A549 (cell line): ENCODE measurements at regions not wholly inside any gene's neighbourhood (a gene's known extent, or its start where the extent isn't known, plus 50 kb on each side); places are given as distances from the start of the nearest gene placed in this dataset.

ENCODE experiments used
- ATAC-seq, 2 experiments: fragments of 200-7000 bp in 1 of 2; fragments of >200 bp in 1 of 2; cut with Nextera tagmentation in 1 of 2; cut with Tn5 transposase in 1 of 2; 3 replicates each; pipeline versions ENCODE4 v1.8.0 to v1.9.1; 2018 to 2020; ENCODE audit warnings: mild to moderate bottlenecking in 1 of 2, moderate library complexity in 1 of 2
- CTCF ChIA-PET: fragments of 300-600 bp; sonication (Branson Sonifier 250); formaldehyde crosslinking; extraction: SDS; loops from one replicate; lab custom pipeline; 2021; ENCODE audit warnings: antibody characterized with exemption, inconsistent platforms; lab: Yijun Ruan, JAX
- POLR2A ChIA-PET: fragments of 350-600 bp; formaldehyde crosslinking; extraction: SDS; loops from one replicate; lab custom pipeline; 2021; ENCODE audit warnings: antibody characterized with exemption, inconsistent platforms; lab: Yijun Ruan, JAX
- DNase-seq, 2 experiments: peaks; one replicate each; pipeline versions ENCODE4 v3.0.0 to v3.0.0-alpha.2; 2011 to 2016; ENCODE audit warnings: low read depth in 1 of 2, low spot score in 1 of 2
- FAIRE-seq: peaks from 2 replicates; lab custom pipeline; 2011; peaks lifted over from hg19 to GRCh38; lab: Jason Lieb, UNC
- H3K27ac ChIP-seq, 2 experiments: fragments of >200 bp; sonication (Bioruptor Twin); formaldehyde crosslinking; 3 replicates each; pipeline ENCODE4 v1.5.1; 2016 to 2017
- H3K4me1 ChIP-seq: fragments of >200 bp; sonication (Bioruptor Twin); formaldehyde crosslinking; 3 replicates; pipeline ENCODE4 v1.6.1; 2016
- H3K4me2 ChIP-seq: fragments of >200 bp; sonication (Bioruptor Twin); formaldehyde crosslinking; 3 replicates; pipeline ENCODE4 v1.6.1; 2016
- H3K4me3 ChIP-seq: fragments of >200 bp; sonication (Bioruptor Twin); formaldehyde crosslinking; 3 replicates; pipeline ENCODE4 v1.5.1; 2016
- H3K9me3 ChIP-seq: fragments of >200 bp; sonication (Bioruptor Twin); formaldehyde crosslinking; 3 replicates; pipeline ENCODE4 v1.6.1; 2016
- BCL3 ChIP-seq: fragments of >200 bp; sonication (Bioruptor Twin); formaldehyde crosslinking; IDR thresholded peaks from 3 replicates; pipeline ENCODE4 v1.6.1; 2016
- CEBPB ChIP-seq, 2 experiments: fragments of >200 bp in 1 of 2; sonication (Bioruptor Twin) in 1 of 2; formaldehyde crosslinking in 1 of 2; IDR thresholded peaks; 2 replicates each; pipeline ENCODE4 v1.6.1; 2012 to 2016
- CHD2 ChIP-seq: fragments of 150-350 bp; IDR thresholded peaks from 2 replicates; pipeline ENCODE4 v1.6.1; 2014; ENCODE audit warnings: low read length; ENCODE audit not compliant: partially characterized antibody
- EHMT2 ChIP-seq: fragments of 200-600 bp; sonication (generic); IDR thresholded peaks from 2 replicates; pipeline ENCODE4 v1.6.1; 2016; ENCODE audit warnings: antibody characterized with exemption, low read depth, mild to moderate bottlenecking, moderate library complexity
- ELK1 ChIP-seq: fragments of 150-350 bp; IDR thresholded peaks from 2 replicates; pipeline ENCODE4 v1.6.1; 2014; ENCODE audit warnings: low read depth, mild to moderate bottlenecking, low read length
- ESRRA ChIP-seq: fragments of 150-350 bp; IDR thresholded peaks from 2 replicates; pipeline ENCODE4 v1.6.1; 2014; ENCODE audit warnings: mild to moderate bottlenecking, low read length, borderline replicate concordance
- FOSB ChIP-seq: fragments of 250-450 bp; sonication (Bioruptor Pico); IDR thresholded peaks from 2 replicates; pipeline ENCODE4 v1.5.0; 2020; ENCODE audit warnings: mild to moderate bottlenecking, moderate library complexity
- FOXS1 ChIP-seq: fragments of 250-450 bp; sonication (Bioruptor Pico); IDR thresholded peaks from 2 replicates; pipeline ENCODE4 v1.5.0; 2020; ENCODE audit warnings: mild to moderate bottlenecking, moderate library complexity
- HEYL ChIP-seq: fragments of 250-450 bp; sonication (Bioruptor Pico); IDR thresholded peaks from 2 replicates; pipeline ENCODE4 v1.8.0; 2021; ENCODE audit warnings: mild to moderate bottlenecking, moderate library complexity
- HOXA7 ChIP-seq: fragments of 250-450 bp; sonication (Bioruptor Pico); IDR thresholded peaks from 2 replicates; pipeline ENCODE4 v1.5.0; 2020; ENCODE audit warnings: mild to moderate bottlenecking, moderate library complexity
- HOXB13 ChIP-seq: fragments of 250-450 bp; sonication (Bioruptor Pico); IDR thresholded peaks from 2 replicates; pipeline ENCODE4 v1.5.0; 2020; ENCODE audit warnings: low read depth, mild to moderate bottlenecking, moderate library complexity
- HOXB5 ChIP-seq: fragments of 250-450 bp; sonication (Bioruptor Pico); IDR thresholded peaks from 2 replicates; pipeline ENCODE4 v1.5.0; 2020; ENCODE audit warnings: mild to moderate bottlenecking, moderate library complexity
- MAFK ChIP-seq: fragments of 450-650 bp; IDR thresholded peaks from 2 replicates; pipeline ENCODE4 v1.6.1; 2014; ENCODE audit not compliant: partially characterized antibody
- MAZ ChIP-seq: fragments of 150-350 bp; IDR thresholded peaks from 2 replicates; pipeline ENCODE4 v1.6.1; 2014; ENCODE audit warnings: antibody characterized with exemption, low read depth, low read length, borderline replicate concordance
- POLR2A ChIP-seq: IDR thresholded peaks from 2 replicates; pipeline ENCODE4 v1.6.1; 2012; ENCODE audit warnings: mild to moderate bottlenecking, low read length
- RCOR1 ChIP-seq: fragments of 150-350 bp; IDR thresholded peaks from 2 replicates; pipeline ENCODE4 v1.6.1; 2014; ENCODE audit warnings: antibody characterized with exemption, low read length, low read depth
- REST ChIP-seq: fragments of 200-600 bp; sonication (generic); IDR thresholded peaks from 2 replicates; pipeline ENCODE4 v1.6.1; 2016; ENCODE audit warnings: antibody characterized with exemption, mild to moderate bottlenecking, moderate library complexity
- RNF2 ChIP-seq: fragments of 200-600 bp; sonication (generic); IDR thresholded peaks from 2 replicates; pipeline ENCODE4 v1.6.1; 2016; ENCODE audit warnings: low read depth, mild to moderate bottlenecking, antibody characterized with exemption, moderate library complexity, borderline replicate concordance
- TP53 ChIP-seq: fragments of 250-450 bp; sonication (Bioruptor Pico); IDR thresholded peaks from 2 replicates; pipeline ENCODE4 v1.5.0; 2021; ENCODE audit warnings: mild to moderate bottlenecking, moderate library complexity
- WGBS: methylation state at CpG from one replicate; pipeline ENCODE4 v1.1.6; 2017; ENCODE audit errors: missing lambda C conversion rate; 5-methylcytosine and 5-hydroxymethylcytosine counted together

GRCh38 chr4:23456864-23457263 lies 433.0 kb downstream of the PPARGC1A start:
- DNase-seq (no peak), ATAC-seq (no peak), FAIRE-seq (no peak)
- Histone ChIP-seq H3K4me2 (no peak overlapping the region), H3K4me1 (no peaks in the 10 kb centered on the region), H3K4me3 (no peak overlapping the region), H3K9me3 (no peaks in the 10 kb centered on the region), H3K27ac (no peak overlapping the region)
- POLR2A ChIA-PET: no interaction called here
- CTCF ChIA-PET: no interaction called here
- no peak for TF ChIP-seq BCL3
- TF ChIP-seq MAZ: no peak
- TF ChIP-seq ESRRA: no peak
- no peak for TF ChIP-seq CEBPB (IDR thresholded peaks at IDR 0.05)
- TF ChIP-seq TP53 (CRISPR knock-in tag): no peak
- TF ChIP-seq REST: no peak
- TF ChIP-seq HEYL (CRISPR knock-in tag): no peak
- TF ChIP-seq POLR2A: no peak
- TF ChIP-seq FOSB: no peak
- TF ChIP-seq CHD2: no peak
- TF ChIP-seq RNF2: no peak
- 11% methylated on average over 2 of the region's 2 CpGs for WGBS

- 12% methylated on average over 5 of the region's 5 CpGs for WGBS
- Histone ChIP-seq H3K27ac (no peak overlapping the region), H3K4me2 (no peak overlapping the region), H3K4me1 (no peaks in the 10 kb centered on the region), H3K4me3 (no peak overlapping the region), H3K9me3 (no peaks in the 10 kb centered on the region)
- no peak for ATAC-seq
- TF ChIP-seq TP53 (CRISPR knock-in tag) (no peak), REST (no peak), EHMT2 (no peak), RCOR1 (no peak), FOSB (no peak), HOXB13 (CRISPR knock-in tag) (no peak), ELK1 (no peak), MAFK (no peak), HOXA7 (CRISPR knock-in tag) (no peak), FOXS1 (CRISPR knock-in tag) (no peak), HOXB5 (no peak)
- POLR2A ChIA-PET: no interaction called here
- no peak for FAIRE-seq
- peak in 1 of 2 experiments; percentile 3 for DNase-seq
- CTCF ChIA-PET: no interaction called here
Observed at GRCh38 chr4:23455456-23456158, 434.2 kb downstream of the PPARGC1A start.
